HEK293 (cell line): ENCODE measurements at regions not wholly inside any gene's neighbourhood (a gene's known extent, or its start where the extent isn't known, plus 50 kb on each side); places are given as distances from the start of the nearest gene placed in this dataset.

Experiments used
- ZBTB21 ChIP-seq: fragments of 450-650 bp; formaldehyde crosslinking; IDR thresholded peaks from 2 replicates; pipeline ENCODE4 v1.5.1; 2017; ENCODE audit warnings: missing biosample characterization, missing genetic modification characterization
- ZBTB7A ChIP-seq: fragments of 450-650 bp; formaldehyde crosslinking; IDR thresholded peaks from 2 replicates; pipeline ENCODE4 v1.5.1; 2016; ENCODE audit warnings: low read depth, missing biosample characterization, missing genetic modification characterization
- ZNF274 ChIP-seq, 2 experiments: fragments of 200-500 bp in 1 of 2; fragments of 450-650 bp in 1 of 2; sonication (Bioruptor generic) in 1 of 2; formaldehyde crosslinking in 1 of 2; IDR thresholded peaks; 2 replicates each; pipeline versions ENCODE4 v1.5.1 to v1.6.1; 2014 to 2016; ENCODE audit warnings: borderline replicate concordance in 1 of 2, inconsistent platforms in 1 of 2, low read length in 1 of 2, missing biosample characterization in 1 of 2, missing genetic modification characterization in 1 of 2
- TF ChIP-seq, protein P1 (sequence below): fragments of 450-650 bp; formaldehyde crosslinking; IDR thresholded peaks from 2 replicates; pipeline ENCODE4 v1.5.1; 2016; ENCODE audit warnings: missing biosample characterization, missing genetic modification characterization, low read depth
- TF ChIP-seq, protein P2 (sequence below): fragments of 450-650 bp; formaldehyde crosslinking; IDR thresholded peaks from 2 replicates; pipeline ENCODE4 v1.5.1; 2016; ENCODE audit warnings: missing biosample characterization, missing genetic modification characterization
- TF ChIP-seq, protein P3 (sequence below): IDR thresholded peaks from 2 replicates; pipeline ENCODE4 v1.6.1; 2011; ENCODE audit warnings: mild to moderate bottlenecking, low read depth, low read length, borderline replicate concordance

DNA sequence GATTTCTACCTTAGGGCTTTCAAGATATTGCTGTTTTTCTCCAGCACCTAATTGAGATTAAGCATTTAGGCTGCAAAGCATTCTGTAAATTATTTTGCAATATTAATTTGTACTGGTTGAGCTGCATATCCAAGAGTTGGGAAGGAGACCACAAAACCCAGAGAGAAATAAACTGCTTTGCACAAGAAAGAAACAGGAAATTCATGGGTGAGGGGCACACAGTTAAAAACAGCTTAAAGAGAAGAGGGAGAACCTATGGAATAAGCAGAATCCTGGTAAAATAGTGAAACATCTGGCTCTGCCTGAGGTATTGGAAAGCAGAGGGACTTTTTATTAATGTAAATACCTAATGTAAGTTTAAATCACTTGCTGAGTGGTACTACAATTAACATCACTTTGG lies 243.0 kb downstream of the TMEM167A start:
- no peak for TF ChIP-seq ZNF274 (IDR thresholded peaks at IDR 0.05; ENCODE audit: low read length)
- no peak for TF ChIP-seq ZNF274 (tag by site-specific recombination; IDR thresholded peaks at IDR 0.05; ENCODE audit: borderline replicate concordance)
- TF ChIP-seq, protein P1, sequence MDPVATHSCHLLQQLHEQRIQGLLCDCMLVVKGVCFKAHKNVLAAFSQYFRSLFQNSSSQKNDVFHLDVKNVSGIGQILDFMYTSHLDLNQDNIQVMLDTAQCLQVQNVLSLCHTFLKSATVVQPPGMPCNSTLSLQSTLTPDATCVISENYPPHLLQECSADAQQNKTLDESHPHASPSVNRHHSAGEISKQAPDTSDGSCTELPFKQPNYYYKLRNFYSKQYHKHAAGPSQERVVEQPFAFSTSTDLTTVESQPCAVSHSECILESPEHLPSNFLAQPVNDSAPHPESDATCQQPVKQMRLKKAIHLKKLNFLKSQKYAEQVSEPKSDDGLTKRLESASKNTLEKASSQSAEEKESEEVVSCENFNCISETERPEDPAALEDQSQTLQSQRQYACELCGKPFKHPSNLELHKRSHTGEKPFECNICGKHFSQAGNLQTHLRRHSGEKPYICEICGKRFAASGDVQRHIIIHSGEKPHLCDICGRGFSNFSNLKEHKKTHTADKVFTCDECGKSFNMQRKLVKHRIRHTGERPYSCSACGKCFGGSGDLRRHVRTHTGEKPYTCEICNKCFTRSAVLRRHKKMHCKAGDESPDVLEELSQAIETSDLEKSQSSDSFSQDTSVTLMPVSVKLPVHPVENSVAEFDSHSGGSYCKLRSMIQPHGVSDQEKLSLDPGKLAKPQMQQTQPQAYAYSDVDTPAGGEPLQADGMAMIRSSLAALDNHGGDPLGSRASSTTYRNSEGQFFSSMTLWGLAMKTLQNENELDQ = no peak
- TF ChIP-seq, protein P2, sequence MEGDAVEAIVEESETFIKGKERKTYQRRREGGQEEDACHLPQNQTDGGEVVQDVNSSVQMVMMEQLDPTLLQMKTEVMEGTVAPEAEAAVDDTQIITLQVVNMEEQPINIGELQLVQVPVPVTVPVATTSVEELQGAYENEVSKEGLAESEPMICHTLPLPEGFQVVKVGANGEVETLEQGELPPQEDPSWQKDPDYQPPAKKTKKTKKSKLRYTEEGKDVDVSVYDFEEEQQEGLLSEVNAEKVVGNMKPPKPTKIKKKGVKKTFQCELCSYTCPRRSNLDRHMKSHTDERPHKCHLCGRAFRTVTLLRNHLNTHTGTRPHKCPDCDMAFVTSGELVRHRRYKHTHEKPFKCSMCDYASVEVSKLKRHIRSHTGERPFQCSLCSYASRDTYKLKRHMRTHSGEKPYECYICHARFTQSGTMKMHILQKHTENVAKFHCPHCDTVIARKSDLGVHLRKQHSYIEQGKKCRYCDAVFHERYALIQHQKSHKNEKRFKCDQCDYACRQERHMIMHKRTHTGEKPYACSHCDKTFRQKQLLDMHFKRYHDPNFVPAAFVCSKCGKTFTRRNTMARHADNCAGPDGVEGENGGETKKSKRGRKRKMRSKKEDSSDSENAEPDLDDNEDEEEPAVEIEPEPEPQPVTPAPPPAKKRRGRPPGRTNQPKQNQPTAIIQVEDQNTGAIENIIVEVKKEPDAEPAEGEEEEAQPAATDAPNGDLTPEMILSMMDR = no peak
- TF ChIP-seq ZBTB7A (tag by site-specific recombination) = no peak
- TF ChIP-seq ZBTB21 (tag by site-specific recombination) = no peak
- TF ChIP-seq, protein P3, sequence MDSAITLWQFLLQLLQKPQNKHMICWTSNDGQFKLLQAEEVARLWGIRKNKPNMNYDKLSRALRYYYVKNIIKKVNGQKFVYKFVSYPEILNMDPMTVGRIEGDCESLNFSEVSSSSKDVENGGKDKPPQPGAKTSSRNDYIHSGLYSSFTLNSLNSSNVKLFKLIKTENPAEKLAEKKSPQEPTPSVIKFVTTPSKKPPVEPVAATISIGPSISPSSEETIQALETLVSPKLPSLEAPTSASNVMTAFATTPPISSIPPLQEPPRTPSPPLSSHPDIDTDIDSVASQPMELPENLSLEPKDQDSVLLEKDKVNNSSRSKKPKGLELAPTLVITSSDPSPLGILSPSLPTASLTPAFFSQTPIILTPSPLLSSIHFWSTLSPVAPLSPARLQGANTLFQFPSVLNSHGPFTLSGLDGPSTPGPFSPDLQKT = no peak
